Activated CD4-positive, alpha-beta memory T cell treated with anti-CD3 and anti-CD28 coated beads, Interleukin-2, amount 10 ng/mL, durations not matched to agents 7 days and 5 days (primary cell): ENCODE measurements at regions not wholly inside any gene's neighbourhood (a gene's known extent, or its start where the extent isn't known, plus 50 kb on each side); places are given as distances from the start of the nearest gene placed in this dataset.
"Not testable (repeated sequence)": the region's sequence is repeated elsewhere in the genome, so short reads cannot be mapped to it uniquely, and the experiment has no call there.

ENCODE experiments used
- CTCF ChIA-PET: fragments of 350-600 bp; sonication (Branson Sonifier 250); formaldehyde crosslinking; loops from one replicate; lab custom pipeline; 2021; ENCODE audit warnings: antibody characterized with exemption, inconsistent platforms; lab: Charles Lee
- POLR2A ChIA-PET: fragments of 350-600 bp; sonication (Branson Sonifier 250); formaldehyde crosslinking; loops from one replicate; lab custom pipeline; 2021; ENCODE audit warnings: antibody characterized with exemption; lab: Charles Lee
- DNase-seq: peaks from one replicate; pipeline ENCODE4 v3.0.0-alpha.2; 2020
- H3K27ac Mint-ChIP-seq: one replicate; pipeline ENCODE4 v1.8.0; 2021; ENCODE audit warnings: mild to moderate bottlenecking, mixed read lengths
- H3K27me3 Mint-ChIP-seq: one replicate; pipeline ENCODE4 v1.8.0; 2021; ENCODE audit warnings: mixed read lengths
- H3K36me3 Mint-ChIP-seq: one replicate; pipeline ENCODE4 v1.8.0; 2021; ENCODE audit warnings: low read depth, mixed read lengths
- H3K4me1 Mint-ChIP-seq: one replicate; pipeline ENCODE4 v1.8.0; 2021; ENCODE audit warnings: mixed read lengths
- H3K4me3 Mint-ChIP-seq: one replicate; pipeline ENCODE4 v1.8.0; 2021; ENCODE audit warnings: mild to moderate bottlenecking, mixed read lengths
- H3K9me3 Mint-ChIP-seq: one replicate; pipeline ENCODE4 v1.8.0; 2021; ENCODE audit warnings: mixed read lengths

DNA sequence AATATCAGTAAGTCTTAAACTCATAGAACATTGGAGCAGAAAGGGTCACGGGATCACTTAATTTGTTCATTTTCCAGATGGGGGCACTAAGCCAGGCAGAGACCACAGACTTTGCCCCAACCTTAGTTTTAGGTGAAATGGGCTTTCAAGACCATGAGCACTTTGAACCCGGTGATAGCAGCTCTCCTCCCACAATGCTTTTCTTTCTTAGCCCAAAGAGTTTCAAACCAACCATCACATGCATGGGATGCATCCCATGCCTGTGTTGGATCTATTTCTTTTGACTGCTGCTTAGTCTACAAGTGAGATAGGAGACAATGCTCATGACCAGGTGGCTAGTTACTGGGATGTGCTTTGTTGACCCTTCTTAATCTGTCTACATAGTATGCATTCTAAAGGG is 240.6 kb downstream of the NUF2 start:
- no peaks in the 10 kb centered on the region for H3K9me3 Mint-ChIP-seq
- H3K4me3 Mint-ChIP-seq = no peak overlapping the region

DNA sequence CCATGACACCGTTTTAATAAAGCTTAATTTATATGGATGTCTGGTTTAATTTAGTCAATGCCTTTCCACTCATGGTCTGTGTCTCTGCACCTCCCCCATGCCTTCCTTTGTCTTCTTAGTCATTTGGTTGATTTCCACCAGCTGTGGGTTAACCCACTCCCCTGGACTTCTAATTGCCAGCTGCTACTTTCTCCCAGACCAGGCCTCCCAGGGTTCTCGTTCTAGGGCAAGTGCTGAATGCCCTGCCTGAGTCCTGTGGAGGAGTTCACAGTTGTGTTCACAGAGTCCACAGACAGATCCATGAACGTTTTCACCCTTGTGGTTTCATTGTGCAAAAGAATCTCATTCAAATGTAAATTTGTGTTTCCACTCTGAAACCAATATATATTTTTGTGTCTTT is 243.4 kb downstream of the NUF2 start:
- CTCF ChIA-PET = no interaction called here
- Mint-ChIP-seq H3K27me3 (no peaks in the 10 kb centered on the region), H3K9me3 (no peaks in the 10 kb centered on the region), H3K4me3 (no peak overlapping the region), H3K4me1 (no peaks in the 10 kb centered on the region), H3K36me3 (no peaks in the 10 kb centered on the region), H3K27ac (no peak overlapping the region)
- POLR2A ChIA-PET = no interaction called here
- no peak for DNase-seq

More for the DNA sequence above, 240.6 kb downstream of the NUF2 start:
- DNase-seq = no peak
- Mint-ChIP-seq H3K27ac (no peak overlapping the region), H3K36me3 (no peaks in the 10 kb centered on the region), H3K4me1 (no peaks in the 10 kb centered on the region), H3K27me3 (no peaks in the 10 kb centered on the region)
- ChIA-PET POLR2A (no interaction called here), CTCF (no interaction called here)

DNA sequence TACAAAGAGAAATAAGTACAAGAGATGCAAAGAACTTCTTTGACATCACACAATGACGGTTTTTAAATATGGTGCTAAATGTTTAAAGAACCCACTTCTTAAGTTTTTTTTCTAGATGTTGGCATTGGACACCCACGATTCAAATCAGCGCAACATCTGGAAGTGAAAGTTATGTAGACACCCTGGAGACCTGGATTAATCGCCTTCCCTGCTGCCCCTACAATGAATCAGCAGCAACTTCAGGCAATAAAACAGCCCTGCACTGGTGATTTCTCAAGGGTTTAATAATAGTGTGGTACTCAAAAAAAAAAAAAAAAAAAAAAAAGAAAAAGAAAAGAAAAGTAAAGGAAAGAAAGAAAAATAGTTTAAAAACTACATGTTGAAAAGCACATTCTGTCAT is 248.3 kb downstream of the NUF2 start:
- Mint-ChIP-seq H3K36me3 (no peaks in the 10 kb centered on the region), H3K4me1 (no peaks in the 10 kb centered on the region), H3K27me3 (no peaks in the 10 kb centered on the region), H3K27ac (no peak overlapping the region), H3K9me3 (no peaks in the 10 kb centered on the region), H3K4me3 (no peak overlapping the region)
- DNase-seq = no peak
- ChIA-PET POLR2A (no interaction called here), CTCF (no interaction called here)

DNA sequence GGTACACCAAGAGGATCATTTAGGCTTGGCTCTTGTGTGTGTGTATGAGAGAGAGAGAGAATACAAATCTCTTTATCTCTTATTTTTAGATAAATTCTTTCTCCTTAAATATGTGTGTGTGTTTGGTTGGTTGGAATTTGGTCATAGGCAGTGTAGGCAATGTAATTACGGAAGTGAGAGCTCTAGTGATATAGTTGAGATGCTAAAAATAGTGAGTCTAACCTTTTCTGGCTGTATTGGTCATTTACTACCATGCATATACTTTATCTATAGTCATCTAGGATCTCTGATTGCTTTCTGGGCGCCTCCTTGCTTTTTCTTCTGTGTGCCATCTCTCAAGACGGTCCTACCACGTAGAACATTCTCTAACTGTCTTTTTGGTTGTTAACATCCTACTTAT is 250.2 kb downstream of the NUF2 start:
- no peak for DNase-seq
- Mint-ChIP-seq H3K4me1 (no peaks in the 10 kb centered on the region), H3K9me3 (no peaks in the 10 kb centered on the region), H3K36me3 (no peaks in the 10 kb centered on the region), H3K4me3 (no peak overlapping the region), H3K27me3 (no peaks in the 10 kb centered on the region), H3K27ac (no peak overlapping the region)
- ChIA-PET CTCF (no interaction called here), POLR2A (no interaction called here)

DNA sequence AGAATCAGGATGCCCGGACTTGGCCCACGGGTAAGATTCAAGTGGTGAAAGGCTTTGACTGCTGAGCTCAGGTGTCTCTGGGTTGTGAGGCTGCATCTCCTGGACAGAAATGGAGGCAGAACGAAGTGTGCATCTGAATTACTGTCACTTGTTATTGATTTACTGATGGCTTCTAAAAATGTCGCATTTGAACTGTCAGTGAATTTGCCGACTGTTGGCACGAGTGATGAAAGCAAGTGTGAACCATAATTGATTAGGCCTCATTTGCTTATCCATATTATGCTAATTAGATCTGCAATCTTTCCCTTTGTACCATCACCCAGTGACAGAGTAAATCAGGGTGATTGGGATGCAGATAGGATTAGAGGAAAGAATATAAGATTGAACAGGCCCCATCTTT is 252.4 kb downstream of the NUF2 start:
- no peaks in the 10 kb centered on the region for H3K27me3 Mint-ChIP-seq
- H3K4me1 Mint-ChIP-seq = no peaks in the 10 kb centered on the region
- no peaks in the 10 kb centered on the region for H3K9me3 Mint-ChIP-seq
- CTCF ChIA-PET = no interaction called here
- DNase-seq = no peak
- H3K27ac Mint-ChIP-seq = no peak overlapping the region
- H3K4me3 Mint-ChIP-seq = no peak overlapping the region
- POLR2A ChIA-PET = no interaction called here
- no peaks in the 10 kb centered on the region for H3K36me3 Mint-ChIP-seq

DNA sequence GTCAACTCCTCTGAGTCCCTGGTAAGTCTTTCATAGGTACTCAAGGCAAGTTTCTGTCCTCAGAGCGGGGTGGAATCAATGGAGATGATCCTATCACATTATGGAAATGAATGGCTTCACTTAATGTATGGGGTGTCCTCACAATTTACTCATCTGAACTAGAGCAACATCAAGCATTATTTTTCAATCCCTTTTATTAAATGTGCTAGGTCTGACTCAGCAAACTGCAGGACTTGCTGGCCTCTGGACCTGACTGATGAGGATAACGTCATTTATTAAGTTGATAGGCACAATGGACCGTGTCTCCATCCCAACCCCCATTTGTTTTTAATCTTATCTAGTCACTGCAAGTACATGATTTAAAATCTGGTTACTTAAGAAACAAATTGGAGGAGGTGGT is 259.2 kb downstream of the NUF2 start:
- no peaks in the 10 kb centered on the region for H3K36me3 Mint-ChIP-seq
- no peak overlapping the region for H3K27ac Mint-ChIP-seq
- no peaks in the 10 kb centered on the region for H3K27me3 Mint-ChIP-seq
- H3K9me3 Mint-ChIP-seq = no peaks in the 10 kb centered on the region
- DNase-seq = no peak
- H3K4me1 Mint-ChIP-seq = no peaks in the 10 kb centered on the region
- H3K4me3 Mint-ChIP-seq = no peak overlapping the region
- POLR2A ChIA-PET = no interaction called here
- CTCF ChIA-PET = no interaction called here

DNA sequence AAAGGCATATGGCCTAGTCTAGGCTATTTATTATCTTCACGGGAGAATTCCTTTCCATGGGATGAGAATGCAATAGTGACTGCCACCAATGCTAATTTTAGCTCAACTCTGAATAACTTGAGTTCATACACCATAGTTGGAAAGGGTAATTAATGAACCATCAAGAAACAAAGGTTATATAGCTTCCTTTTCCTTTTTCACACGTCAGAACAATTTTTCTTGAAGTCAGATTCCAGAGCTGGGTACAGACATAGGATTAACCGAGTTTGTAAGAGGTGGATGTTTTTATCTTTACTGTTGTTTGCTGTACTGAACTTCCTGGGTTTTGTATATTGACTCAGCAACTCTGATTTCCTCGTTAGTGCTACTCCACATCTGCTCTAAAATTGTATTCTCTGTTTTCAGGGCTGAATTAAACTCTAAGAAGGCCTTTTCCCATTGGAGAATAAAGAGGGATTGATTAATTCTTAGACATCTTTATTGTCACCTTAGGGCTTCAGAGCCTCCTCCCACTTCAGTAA is 262.0 kb downstream of the NUF2 start:
- no peaks in the 10 kb centered on the region for H3K36me3 Mint-ChIP-seq
- no peak overlapping the region for H3K27ac Mint-ChIP-seq
- ChIA-PET POLR2A (no interaction called here), CTCF (no interaction called here)
- H3K4me1 Mint-ChIP-seq = no peaks in the 10 kb centered on the region
- DNase-seq = no peak
- H3K9me3 Mint-ChIP-seq = no peaks in the 10 kb centered on the region
- no peak overlapping the region for H3K4me3 Mint-ChIP-seq
- no peaks in the 10 kb centered on the region for H3K27me3 Mint-ChIP-seq

DNA sequence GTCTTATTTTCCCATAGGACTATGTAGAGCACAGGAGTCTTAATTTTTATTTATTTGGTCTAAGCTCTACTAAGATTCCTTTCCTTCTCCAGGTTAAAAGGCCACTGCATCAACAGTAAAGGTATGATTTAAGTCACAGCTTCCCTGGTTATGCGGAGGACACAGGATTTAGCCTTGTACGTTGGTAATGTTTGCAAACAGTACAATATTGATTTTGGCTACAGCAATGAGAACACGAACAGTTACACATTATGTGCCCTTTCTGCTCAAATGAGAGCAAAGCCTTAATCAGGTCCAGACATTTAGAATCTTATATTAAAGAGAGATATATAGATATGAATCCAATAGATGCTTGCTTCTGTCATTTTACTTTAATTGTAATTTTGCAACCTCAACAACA is 264.0 kb downstream of the NUF2 start:
- Mint-ChIP-seq H3K4me3 (no peak overlapping the region), H3K4me1 (no peaks in the 10 kb centered on the region), H3K9me3 (no peaks in the 10 kb centered on the region), H3K27me3 (no peaks in the 10 kb centered on the region), H3K36me3 (no peaks in the 10 kb centered on the region), H3K27ac (no peak overlapping the region)
- no peak for DNase-seq
- POLR2A ChIA-PET = no interaction called here
- CTCF ChIA-PET = no interaction called here

DNA sequence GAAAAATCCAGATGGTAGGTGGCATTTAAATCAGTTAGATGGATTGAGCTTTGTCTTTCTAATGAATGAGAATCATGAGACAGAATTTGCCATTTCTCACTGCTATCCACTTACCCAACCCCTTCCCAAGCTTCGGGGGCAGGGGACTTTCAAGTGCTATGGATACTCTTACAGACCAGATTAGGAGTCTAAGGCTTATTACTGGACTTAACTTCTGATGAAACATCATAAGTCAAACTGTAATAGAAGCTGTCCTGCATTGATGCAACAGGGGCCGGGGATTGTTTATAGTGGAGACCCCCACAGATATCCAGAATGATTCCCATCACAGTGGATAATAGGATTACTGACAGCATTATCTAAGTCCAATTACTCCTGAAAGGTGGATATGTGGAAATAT is 267.0 kb downstream of the NUF2 start:
- no peak overlapping the region for H3K4me3 Mint-ChIP-seq
- no peaks in the 10 kb centered on the region for H3K4me1 Mint-ChIP-seq
- CTCF ChIA-PET = no interaction called here
- H3K27me3 Mint-ChIP-seq = no peaks in the 10 kb centered on the region
- no peak for DNase-seq
- H3K27ac Mint-ChIP-seq = no peak overlapping the region
- H3K36me3 Mint-ChIP-seq = no peaks in the 10 kb centered on the region
- H3K9me3 Mint-ChIP-seq = no peaks in the 10 kb centered on the region
- POLR2A ChIA-PET = no interaction called here

DNA sequence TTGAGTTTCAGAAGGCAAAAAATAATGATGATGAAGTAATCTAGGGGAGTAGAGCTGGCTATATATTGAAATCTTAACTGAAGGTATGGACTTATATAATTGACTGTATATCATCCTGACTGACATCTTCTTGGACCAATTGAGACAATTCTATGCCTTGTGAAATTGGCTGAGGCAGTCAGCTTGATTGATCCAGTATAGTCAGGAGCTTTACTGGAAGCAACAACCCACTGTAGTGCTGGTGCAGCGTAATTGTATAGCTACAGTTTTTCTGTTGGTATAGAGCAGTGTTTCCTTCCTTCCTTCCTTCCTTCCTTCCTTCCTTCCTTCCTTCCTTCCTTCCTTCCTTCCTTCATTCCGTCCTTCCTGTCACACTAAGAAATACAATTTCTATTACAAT is 268.0 kb downstream of the NUF2 start:
- POLR2A ChIA-PET = no interaction called here
- no peak overlapping the region for H3K27ac Mint-ChIP-seq
- H3K36me3 Mint-ChIP-seq = no peaks in the 10 kb centered on the region
- no peaks in the 10 kb centered on the region for H3K4me1 Mint-ChIP-seq
- CTCF ChIA-PET = no interaction called here
- no peaks in the 10 kb centered on the region for H3K9me3 Mint-ChIP-seq
- H3K4me3 Mint-ChIP-seq = no peak overlapping the region
- DNase-seq = no peak
- no peaks in the 10 kb centered on the region for H3K27me3 Mint-ChIP-seq

DNA sequence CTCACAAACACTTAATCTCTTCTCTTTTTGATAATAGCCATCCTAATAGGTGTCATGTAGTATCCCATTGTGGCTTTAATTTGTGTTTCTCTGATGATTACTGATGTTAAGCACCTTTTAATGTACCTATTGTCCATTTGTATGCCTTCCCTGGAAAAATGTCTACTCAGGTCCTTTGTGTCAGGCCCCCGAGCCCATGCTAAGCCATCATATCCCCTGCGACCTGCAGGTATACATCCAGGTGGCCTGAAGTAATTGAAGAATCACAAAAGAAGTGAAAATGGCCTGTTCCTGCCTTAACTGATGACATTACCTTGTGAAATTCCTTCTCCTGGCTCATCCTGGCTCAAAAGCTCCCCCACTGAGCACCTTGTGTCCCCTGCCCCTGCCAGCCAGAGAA is 269.4 kb downstream of the NUF2 start:
- H3K27ac Mint-ChIP-seq, H3K36me3 Mint-ChIP-seq, POLR2A ChIA-PET: not testable (repeated sequence)

DNA sequence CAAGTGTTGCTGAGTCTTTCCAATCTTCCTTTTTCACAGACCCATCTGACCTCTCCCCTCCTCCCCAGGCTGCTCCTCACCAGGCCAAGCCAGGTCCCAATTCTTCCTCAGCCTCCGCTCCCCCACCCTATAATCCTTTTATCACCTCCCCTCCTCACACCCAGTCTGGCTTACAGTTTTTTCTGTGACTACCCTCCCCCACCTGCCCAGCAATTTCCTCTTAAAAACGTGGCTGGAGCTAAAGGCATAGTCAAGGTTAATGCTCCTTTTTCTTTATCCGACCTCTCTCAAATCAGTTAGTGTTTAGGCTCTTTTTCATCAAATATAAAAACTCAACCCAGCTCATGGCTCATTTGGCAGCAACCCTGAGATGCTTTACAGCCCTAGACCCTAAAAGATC is 270.9 kb downstream of the NUF2 start:
- H3K9me3 Mint-ChIP-seq, POLR2A ChIA-PET, CTCF ChIA-PET, H3K4me1 Mint-ChIP-seq, DNase-seq, H3K27me3 Mint-ChIP-seq, H3K27ac Mint-ChIP-seq, H3K36me3 Mint-ChIP-seq, H3K4me3 Mint-ChIP-seq: not testable (repeated sequence)

More for the DNA sequence above, 269.4 kb downstream of the NUF2 start:
- CTCF ChIA-PET, DNase-seq, H3K4me1 Mint-ChIP-seq, H3K9me3 Mint-ChIP-seq, H3K27me3 Mint-ChIP-seq, H3K4me3 Mint-ChIP-seq: not testable (repeated sequence)

DNA sequence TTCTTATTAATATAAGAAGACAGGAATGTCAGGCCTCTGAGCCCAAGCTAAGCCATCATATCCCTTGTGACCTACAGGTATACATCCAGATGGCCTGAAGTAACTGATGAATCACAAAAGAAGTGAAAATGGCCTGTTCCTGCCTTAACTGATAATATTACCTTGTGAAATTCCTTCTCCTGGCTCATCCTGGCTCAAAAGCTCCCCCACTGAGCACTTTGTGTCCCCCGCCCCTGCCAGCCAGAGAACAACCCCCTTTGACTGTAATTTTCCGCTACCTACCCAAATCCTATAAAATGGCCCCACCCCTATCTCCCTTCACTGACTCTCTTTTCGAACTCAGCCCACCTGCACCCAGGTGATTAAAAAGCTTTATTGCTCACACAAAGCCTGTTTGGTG is 274.4 kb downstream of the NUF2 start:
- H3K27me3 Mint-ChIP-seq, POLR2A ChIA-PET, CTCF ChIA-PET, H3K4me1 Mint-ChIP-seq, DNase-seq, H3K9me3 Mint-ChIP-seq, H3K4me3 Mint-ChIP-seq, H3K27ac Mint-ChIP-seq, H3K36me3 Mint-ChIP-seq: not testable (repeated sequence)

DNA sequence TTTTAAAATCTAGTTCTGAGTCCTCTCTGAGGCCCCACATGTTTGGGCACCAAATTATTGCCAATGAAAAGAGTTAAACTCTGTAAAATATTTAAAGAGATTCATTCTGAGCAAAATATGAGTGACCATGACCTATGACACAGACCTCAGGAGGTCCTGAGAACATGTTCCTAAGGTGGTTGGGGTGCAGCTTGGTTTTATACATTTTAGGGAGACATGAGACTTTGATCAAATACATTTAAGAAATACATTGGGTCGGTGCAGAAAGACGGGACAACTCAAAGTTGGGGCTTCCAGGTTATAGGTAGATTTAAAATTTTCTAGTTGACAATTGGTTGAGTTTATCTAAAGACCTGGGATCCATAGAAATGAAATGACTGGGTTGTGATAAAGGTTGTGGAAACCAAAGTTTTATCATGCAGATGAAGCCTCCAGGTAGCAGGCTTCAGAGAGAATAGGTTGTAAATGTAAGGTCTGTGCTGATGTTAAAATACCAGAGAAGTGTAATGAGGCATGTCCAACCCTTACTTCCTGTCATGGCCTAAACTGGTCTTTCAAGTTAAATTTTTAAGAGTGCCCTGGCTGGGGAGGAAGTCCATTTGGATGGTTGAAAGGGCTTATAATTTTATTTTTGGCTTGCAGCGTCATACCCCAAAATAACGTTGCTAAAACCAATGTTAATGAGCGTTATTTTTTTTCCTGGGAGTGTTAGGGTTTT is 274.9 kb downstream of the NUF2 start:
- POLR2A ChIA-PET = no interaction called here
- CTCF ChIA-PET = no interaction called here
- Mint-ChIP-seq H3K36me3 (no peaks in the 10 kb centered on the region), H3K9me3 (peaks cover 3% of the 10 kb centered on the region), H3K27ac (no peak overlapping the region), H3K27me3 (no peaks in the 10 kb centered on the region), H3K4me1 (no peaks in the 10 kb centered on the region), H3K4me3 (no peak overlapping the region)
- DNase-seq = no peak
